Frontal cortex (tissue), 3 donors: ENCODE measurements at regions not wholly inside any gene's neighbourhood (a gene's known extent, or its start where the extent isn't known, plus 50 kb on each side); places are given as distances from the start of the nearest gene placed in this dataset.
A peak's percentile ranks its signal among the peaks of the same experiment; 100 is the strongest.

Source experiments
- DNase-seq, 2 donors: peaks; one replicate each; pipeline ENCODE4 v3.0.0; 2012; ENCODE audit warnings: low spot score in 2 of 2
- FAIRE-seq: peaks from 2 replicates; lab custom pipeline; 2012; peaks lifted over from hg19 to GRCh38; lab: Jason Lieb, UNC
- donor health status: control.
- donor health status: control.
- donor health status: control.

DNA sequence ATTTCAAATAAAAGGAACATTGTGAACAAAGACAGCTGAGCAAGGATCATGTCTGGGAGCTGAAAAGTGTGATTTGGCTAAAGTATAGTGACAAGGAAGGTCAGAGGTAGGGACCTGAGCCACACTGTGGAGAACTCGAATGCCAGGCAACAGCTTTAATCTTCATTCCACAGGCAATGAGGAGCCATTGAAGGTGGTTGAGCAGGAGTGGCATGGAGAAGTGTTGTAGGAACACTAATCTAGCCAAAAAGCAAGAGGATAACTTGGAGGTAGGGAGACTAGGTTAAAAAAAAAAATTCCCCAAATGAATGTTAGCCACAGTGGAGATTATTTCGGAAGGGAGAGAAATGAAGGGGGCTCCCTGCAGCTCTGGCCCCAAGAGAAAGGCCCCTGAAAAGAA lies 286.9 kb downstream of the BCOR start:
- FAIRE-seq, result no peak

DNA sequence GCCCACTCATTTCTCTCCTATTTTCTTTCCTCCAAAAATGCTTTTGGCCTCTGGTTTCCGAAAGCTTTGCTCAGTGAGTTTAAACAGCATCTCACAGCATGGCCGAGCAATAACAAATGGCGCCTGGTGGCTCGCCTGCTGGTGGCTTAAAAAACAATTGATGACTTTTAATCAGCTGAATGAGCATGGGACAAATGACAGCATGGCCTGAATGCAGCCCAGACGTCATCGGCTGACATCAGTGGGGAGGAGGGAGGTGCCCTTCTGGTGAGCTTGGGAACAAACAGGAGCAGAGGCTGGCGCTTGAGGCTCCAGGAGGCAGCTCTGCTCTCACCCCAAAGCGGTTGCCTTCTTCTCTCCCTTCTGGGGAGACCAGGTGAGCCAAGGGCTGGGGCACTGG lies 286.4 kb downstream of the BCOR start:
- FAIRE-seq, result no peak
- no peak for DNase-seq

More for the DNA sequence above, 286.9 kb downstream of the BCOR start:
- DNase-seq, result no peak

DNA sequence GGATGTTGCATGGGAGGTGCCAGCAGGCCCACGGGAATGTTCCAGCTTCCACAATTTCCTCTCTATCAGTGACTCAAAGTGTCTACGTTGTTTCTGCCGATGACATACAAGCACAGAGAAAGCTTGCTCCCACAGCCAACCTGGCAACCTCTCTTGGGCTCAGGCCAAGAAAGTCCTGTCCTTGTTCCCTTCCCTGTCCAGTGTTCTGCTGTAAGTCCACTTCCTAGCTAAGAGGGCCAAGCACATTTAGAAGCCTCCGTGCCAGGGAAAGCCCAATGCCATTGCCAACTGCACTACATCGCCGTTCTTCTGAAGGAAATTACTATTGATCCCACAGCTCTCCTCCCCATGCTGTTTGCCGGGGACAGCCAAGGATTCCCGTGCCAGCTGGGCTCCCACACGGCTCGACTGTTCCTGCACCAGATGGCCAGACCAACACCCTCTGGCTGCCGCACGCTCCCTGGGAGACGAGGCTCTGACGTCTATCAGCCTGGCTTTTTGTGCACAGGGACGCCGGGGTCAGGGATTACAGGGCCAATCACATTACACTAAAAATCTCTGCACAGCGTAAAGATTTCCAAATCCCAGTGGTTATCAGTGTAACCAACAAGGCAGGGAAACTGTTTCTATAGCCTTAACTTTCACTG lies 284.0 kb downstream of the BCOR start:
- FAIRE-seq (no peak), DNase-seq (peak in 1 of 2 donors; percentile 30)

DNA sequence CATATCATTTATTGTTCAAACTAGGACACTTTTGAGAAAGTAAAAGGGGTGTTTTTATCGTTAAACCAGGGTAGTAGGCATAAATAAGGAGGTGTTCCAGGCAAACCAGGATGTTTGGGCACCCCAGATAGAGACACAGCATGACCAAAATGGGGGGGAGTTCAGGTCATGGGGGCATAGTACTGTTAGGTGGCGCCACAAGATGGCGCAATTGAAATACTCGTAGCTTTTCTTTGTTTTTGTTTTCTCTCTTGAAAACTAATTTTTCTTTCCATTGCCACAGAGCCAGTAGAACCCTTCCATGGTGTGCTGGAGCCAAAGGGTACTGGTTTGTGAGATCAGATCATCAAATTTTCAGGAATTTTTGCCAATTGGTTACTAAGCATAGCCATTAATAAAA lies 283.4 kb downstream of the BCOR start:
- FAIRE-seq, result no peak
- no peak for DNase-seq

DNA sequence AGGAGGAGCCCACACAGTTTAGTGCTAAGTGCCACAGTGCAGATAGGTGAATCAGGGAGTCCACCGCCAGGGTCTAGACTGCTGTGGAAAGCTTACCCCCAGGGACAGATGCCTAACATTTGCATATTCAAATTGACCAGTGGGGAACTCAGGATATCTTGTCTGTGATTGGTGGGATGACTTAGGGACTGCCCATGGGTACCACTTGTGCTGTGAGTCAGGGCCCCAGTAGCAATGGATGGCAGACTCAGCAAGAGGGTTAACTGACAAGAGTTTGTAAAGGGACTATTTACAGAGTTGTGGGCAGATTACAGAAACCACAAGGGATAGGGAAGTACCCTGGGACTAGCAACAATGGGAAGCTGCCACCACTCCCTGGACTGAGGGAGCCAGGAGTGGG lies 282.1 kb downstream of the BCOR start:
- FAIRE-seq (no peak), DNase-seq (no peak)

DNA sequence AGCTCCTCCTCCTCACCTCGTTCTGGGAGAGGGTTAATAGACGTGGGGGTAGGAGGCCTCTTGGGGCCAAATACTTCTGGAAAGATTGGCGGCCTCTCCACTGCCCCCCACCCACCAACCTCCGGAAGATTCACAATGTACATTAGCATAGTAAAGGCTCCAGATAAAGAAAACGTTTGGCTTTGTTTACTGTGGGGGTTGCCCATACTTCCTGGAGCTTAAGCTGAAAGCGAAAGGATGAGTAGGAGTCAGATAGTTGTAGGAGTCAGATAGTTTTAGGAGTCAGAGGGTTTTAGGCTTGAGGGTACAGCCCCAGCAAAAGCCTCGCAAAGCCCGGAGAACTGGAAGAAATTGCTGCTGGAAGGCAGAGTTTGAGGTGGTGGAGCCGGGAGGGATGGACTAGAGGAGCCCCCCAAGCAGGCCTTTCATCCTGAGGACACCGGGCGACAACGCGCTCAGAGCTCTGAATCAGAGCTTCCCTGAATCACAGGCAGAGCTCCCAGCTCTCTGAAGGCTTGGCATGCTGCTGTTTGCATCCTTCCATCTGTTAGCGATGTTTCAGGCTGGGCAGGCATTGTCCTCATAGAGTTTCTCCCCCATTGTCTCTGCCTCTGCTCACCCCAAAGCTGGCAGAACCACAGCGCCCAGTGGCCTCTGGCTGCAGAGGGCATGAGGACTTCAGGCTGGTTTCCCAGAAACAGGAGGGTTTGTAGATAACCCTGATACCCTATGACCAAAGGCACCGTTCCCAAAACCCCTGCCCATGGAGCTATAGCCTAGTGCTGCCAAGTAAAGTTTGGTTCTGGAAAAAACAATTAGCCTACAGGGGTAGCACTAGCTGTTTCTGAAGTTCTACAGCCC lies 280.7 kb downstream of the BCOR start:
- DNase-seq (no peak), FAIRE-seq (no peak)

DNA sequence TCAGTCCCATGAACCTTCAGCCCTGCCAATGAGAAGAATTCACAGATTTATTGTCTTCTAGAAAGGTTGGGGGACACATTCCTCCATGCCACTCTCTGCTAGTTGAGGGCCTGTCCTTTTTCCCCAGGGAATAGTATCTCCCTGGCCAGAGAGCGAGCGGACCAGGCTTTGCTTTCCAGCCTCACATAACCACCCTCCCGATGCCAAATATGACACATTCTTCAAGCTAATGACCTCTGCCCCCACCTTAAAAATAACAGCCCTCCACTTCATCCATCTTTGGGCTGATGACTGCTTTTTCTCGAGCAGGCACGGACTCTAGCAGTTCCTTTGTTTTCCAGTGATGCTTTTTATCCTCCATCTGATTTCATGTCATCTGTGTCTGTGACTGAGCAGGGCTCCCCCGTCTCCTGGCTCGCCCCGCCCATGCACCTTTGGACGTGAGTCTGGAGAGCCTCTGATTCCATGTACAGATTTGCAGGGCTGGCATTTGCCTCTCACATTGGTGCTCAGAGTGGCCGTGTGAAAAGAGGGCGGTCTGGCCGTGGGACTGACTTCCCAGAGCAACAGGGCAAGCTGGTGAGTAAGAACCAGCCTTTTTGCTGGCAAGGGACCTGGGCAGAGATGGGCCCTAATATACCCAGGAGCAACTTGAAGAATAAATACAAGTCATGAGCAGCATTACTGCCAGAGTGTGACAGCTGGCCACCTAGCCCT lies 279.8 kb downstream of the BCOR start:
- no peak for FAIRE-seq
- DNase-seq, result no peak

DNA sequence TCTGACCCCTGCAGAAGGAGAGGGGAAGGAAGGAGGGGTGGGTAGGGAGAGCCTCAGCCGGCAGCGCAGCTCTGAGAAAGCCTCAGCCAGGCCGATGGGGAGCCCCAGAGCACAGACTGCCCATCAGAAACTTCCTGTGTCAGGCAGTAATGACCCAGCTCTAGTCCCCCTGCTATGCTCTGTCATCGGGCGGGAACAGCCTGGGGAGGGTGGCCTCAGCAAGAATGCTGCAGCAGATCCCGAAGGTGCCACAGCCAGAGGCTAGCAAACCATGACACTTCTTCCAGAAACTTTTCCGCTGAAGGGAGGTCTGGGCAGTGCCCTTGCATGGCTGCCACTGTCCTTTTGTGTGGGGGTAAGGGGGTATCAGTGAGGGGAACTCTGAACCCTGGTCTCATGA lies 279.0 kb downstream of the BCOR start:
- no peak for DNase-seq
- no peak for FAIRE-seq

DNA sequence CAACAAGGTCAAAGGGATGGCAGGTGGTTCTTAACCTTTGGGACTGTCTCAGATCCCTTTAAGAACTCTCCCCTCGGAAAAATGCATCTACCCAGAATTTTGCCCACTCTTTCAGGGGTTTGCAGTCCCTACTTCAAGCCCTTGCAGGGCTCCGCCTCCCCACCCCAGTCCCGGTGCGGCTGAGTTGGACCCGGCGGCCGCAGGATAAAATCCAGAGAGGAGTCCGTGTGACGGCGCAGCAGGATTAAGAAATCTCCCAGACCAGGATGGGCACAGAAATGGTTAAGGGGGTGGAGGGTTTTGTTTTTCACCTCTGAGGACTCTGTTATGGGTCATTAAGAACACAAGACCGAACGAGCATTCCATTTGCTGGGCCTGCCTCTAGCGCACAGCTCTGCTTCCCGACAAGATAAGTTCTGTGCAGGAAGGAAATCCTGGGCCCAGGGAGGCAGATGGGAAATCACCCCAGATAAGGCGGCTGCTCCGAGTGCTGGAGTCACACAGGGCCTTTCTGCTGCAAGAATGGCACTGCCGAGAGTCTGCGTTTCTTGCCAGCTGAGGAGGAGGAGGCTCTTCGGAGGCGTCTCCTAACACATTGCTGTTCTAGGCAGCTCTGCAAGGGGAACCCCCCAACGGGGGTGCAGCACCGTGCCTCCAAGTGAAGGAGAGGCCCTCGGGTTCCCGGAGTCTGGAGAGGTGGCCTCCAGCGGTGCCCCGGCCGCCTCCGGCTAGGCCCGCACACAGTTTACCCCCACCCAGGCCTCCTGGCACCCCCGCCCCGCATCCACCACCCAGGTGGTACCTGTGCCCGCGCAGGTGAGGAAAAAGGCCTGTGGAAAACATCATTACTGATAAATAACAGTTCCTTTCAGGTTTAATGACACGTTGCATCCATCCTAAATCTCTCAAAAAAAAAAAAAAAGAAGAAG lies 277.6 kb downstream of the BCOR start:
- DNase-seq, result peak in 1 of 2 donors; percentile 32
- FAIRE-seq, result no peak

DNA sequence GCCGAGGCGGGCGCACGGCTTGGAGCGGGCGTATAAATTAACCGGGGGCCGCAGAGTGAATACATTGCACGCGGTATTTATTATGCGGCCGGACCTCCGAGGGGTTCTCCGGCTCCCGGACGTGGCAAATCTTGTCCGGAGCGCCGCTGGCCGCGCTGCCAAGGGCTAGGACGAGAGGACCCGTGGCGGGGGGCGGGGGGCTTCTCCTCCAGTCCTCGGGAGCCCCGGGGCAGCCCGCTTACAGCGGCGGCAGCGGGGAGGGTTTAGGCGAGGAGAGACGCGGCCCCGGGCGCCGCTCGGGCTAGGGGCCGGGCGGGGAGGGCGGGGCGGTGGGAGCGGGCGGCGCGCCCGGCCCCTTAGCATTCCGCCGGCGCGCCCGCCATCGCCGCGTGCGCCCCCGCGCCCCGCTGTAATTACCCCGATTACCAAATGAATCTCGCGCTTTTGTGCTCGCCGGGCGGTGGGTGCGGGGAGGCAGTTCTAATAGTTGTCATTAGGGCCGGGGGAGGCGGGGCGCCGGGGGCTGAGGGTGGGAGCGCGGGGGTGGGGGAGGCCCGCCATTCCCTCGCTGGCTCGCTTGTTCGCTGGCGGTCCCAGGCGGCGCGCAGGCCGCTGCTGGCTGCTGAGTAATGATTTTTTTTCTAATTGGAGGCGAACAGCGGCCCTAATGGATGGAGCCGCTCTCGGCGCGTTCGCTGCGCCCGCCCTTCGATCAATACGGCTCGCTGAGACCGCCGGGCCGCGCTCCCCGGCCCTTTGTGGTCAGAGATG lies 276.6 kb downstream of the BCOR start:
- no peak for FAIRE-seq

DNA sequence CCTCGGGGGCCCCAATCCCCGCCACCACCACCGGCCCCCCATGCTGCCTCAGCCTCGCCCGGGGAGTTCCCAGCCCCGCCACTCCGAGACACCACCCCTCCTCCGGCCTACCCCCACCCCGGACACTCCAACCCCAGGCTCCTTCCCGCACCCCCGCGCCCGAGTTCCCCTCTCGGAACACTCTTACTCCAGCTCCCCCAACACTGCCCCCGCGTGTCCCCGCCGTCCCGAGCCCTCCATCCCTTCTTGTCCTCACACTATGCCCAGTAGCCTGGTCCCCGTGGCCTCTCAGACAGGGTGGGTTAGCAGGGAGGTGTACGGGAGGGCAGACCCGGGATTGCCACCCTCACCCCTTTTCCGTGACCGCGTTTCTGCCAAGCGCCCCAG lies 276.1 kb downstream of the BCOR start:
- FAIRE-seq, result no peak

More for the DNA sequence above, 276.6 kb downstream of the BCOR start:
- DNase-seq, result peak; percentile 59 to 67

DNA sequence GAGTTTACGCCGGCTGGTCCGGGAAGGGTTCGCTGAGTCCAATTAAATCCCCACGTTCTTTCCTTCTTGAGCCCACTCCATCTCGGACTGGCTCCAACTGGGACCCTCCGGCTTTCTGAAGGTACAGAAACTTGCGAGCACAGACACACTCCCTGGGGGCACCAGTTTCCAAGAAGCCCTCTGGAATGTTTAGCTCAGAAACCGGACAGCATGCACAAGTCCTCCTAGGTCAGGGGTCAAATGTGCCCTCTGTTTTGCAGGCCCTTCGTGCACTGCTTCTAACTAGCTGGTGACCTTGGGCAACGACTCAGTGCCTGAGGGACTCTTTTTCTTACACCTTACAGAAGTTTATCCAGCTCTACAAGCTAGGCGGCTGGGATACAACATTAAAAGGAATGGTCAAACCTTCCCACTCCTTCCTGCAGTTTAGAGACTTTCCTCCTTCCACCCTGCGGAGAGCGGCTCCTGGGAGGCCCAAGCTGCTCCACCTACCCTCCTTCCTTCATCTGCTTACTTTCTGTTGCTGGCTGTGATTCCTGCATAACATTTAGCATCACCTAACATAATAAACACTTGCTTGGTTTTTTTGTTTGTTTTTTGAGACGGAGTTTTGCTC lies 275.5 kb downstream of the BCOR start:
- no peak for FAIRE-seq
- DNase-seq, result no peak

More for the DNA sequence above, 276.1 kb downstream of the BCOR start:
- DNase-seq, result no peak

DNA sequence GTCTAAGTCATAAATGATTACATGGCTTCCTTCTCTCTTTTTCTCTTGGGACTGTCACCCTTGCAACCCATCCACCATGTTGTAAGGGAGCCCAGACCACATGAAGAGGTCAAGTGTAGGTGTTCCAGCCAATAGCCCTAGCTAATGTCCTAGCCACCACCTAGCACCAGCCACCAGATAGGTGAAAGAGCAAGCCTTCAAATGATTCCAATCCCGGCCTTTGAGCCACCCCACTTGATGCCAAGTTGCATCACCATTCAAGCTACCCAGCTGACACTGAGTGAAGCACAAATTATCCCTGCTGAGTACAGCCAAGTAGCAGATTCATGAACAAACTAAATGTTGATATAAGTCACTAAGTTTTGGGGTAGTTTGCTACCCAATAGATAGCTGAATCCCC lies 274.3 kb downstream of the BCOR start:
- DNase-seq (no peak), FAIRE-seq (no peak)

DNA sequence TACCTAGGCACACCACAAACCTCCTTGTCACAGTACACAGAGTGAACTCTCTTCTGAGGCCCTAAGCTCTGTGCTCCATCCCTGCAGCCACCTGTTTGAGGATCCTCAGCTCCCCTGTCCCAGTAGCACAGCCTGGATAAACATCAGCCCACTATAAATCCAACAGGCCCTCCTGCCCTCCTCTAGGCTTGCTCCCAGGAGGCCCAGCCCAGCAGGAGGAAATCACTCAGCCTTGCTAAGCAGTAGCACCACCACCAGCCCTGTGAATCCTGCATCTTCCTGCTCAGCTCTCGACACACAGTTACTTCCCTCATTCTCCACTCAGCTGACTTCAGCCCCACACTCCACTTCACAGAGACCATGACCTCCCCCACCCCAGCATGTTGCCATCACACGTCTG lies 273.9 kb downstream of the BCOR start:
- FAIRE-seq, result no peak

DNA sequence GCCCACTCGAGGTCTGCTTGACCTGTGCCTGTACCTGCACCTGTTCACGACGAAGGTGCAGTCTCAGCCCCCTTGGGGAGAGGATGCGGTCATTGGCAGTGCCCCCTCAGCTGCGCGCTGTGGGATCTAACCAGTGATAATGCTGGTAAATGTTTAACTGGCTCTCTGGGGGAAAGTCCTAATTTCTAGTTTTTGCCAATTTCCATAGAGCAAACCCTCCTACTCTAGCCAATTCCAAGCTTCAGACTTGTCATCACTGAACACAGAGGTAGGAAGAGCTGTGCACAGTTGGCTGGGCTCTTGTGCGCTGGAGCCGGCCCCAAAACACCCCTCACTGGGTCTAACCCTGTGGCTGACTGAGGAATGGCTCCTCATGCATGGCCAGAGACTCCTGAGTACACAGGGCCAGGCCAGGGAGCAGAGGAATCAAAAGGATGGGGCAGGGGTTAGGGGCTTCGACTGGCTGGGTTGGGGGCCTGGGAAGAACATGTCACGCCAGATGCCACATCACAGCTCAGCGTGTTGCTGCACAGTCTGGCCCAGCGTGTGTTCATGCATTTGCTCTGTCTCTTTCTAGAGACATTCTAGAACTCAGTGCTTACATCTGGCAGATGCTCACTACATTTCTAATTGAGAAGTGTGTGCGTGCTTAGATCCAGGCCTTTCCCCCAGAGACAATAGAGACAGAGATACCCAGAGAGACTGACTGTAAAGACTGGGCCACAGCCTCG lies 270.8 kb downstream of the BCOR start:
- DNase-seq, result no peak
- FAIRE-seq, result no peak

More for the DNA sequence above, 273.9 kb downstream of the BCOR start:
- no peak for DNase-seq

DNA sequence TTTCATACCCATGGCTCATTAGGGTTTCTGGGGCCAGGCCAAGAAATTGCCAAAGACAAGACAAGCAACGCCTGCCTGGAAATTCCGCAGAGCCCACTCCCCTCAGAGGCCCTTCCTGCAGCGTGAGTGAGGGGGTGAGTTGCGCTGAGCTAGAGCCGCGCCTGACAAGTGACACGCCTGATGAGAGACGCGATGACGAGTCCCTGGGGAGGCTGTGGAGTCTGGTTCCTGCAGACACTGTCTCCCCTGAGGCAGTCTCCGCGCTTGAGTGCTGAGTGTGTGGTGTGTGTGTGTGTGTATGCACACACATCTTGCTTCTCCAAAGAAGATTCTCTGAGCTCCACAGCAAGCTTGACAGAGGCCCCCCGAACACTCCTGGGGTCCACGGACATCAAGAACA lies 269.8 kb downstream of the BCOR start:
- DNase-seq (no peak), FAIRE-seq (no peak)

DNA sequence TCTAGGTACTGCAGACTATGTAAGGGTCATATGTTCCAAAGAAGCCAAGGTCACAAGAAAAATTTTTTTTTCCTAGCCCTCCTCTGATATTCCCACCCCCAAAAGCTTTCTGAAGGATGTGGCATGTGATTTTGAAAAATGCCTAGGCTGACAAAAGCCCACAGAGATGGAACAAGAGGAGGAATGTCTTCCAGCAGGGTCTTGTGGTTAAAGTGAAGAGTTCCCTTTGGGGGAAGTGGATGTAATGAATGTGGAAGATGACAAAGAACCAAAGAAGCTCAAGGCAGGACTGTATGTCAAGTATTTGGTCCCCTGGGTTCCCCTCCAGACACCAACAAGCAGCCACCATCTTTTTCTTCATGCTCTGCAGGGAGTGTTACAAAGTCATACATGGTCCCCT lies 268.8 kb downstream of the BCOR start:
- no peak for DNase-seq
- FAIRE-seq, result no peak

DNA sequence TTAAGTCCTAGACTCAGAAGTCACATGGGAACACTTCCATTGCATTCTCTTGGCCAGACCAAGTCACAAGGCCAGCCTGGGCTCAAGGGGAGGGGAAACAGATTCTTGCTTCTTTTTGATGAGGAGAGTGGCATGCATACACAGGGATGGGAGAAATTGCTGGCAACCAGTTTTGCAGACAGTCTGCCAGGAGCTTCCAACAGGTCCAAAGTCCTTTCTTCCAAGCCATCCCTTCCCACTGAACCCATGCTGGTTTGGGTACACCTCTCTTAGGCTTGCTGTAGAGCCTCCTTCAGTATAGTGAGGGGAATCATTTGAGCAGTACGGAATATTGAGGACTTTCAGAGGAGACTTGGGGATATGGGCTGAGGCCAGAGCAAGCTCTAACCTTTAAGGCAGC lies 267.8 kb downstream of the BCOR start:
- no peak for FAIRE-seq
- no peak for DNase-seq
